Activated CD4-positive, alpha-beta memory T cell treated with anti-CD3 and anti-CD28 coated beads for 36 hours (primary cell): ENCODE measurements at regions not wholly inside any gene's neighbourhood (a gene's known extent, or its start where the extent isn't known, plus 50 kb on each side); places are given as distances from the start of the nearest gene placed in this dataset.

ENCODE experiments used
- CTCF ChIA-PET: fragments of 350-600 bp; sonication (Branson Sonifier 250); formaldehyde crosslinking; loops from one replicate; lab custom pipeline; 2021; ENCODE audit warnings: antibody characterized with exemption, inconsistent platforms; lab: Charles Lee
- POLR2A ChIA-PET: fragments of 350-600 bp; sonication (Branson Sonifier 250); formaldehyde crosslinking; loops from one replicate; lab custom pipeline; 2021; ENCODE audit warnings: antibody characterized with exemption; lab: Charles Lee
- DNase-seq: peaks from one replicate; pipeline ENCODE4 v3.0.0-alpha.2; 2020
- H3K27ac Mint-ChIP-seq: one replicate; pipeline ENCODE4 v1.8.0; 2021; ENCODE audit warnings: mixed read lengths
- H3K27me3 Mint-ChIP-seq: one replicate; pipeline ENCODE4 v1.8.0; 2021; ENCODE audit warnings: mixed read lengths
- H3K36me3 Mint-ChIP-seq: one replicate; pipeline ENCODE4 v1.8.0; 2021; ENCODE audit warnings: mixed read lengths
- H3K4me1 Mint-ChIP-seq: one replicate; pipeline ENCODE4 v1.8.0; 2021; ENCODE audit warnings: low read depth, mixed read lengths
- H3K4me3 Mint-ChIP-seq: one replicate; pipeline ENCODE4 v1.8.0; 2021; ENCODE audit warnings: mild to moderate bottlenecking, mixed read lengths
- H3K9me3 Mint-ChIP-seq: one replicate; pipeline ENCODE4 v1.8.0; 2021; ENCODE audit warnings: mixed read lengths
- intact Hi-C: fragments of 100-400 bp; cut with micrococcal nuclease; formaldehyde crosslinking; loops from one replicate; pipeline ENCODE4 v1.15.1; 2023

DNA sequence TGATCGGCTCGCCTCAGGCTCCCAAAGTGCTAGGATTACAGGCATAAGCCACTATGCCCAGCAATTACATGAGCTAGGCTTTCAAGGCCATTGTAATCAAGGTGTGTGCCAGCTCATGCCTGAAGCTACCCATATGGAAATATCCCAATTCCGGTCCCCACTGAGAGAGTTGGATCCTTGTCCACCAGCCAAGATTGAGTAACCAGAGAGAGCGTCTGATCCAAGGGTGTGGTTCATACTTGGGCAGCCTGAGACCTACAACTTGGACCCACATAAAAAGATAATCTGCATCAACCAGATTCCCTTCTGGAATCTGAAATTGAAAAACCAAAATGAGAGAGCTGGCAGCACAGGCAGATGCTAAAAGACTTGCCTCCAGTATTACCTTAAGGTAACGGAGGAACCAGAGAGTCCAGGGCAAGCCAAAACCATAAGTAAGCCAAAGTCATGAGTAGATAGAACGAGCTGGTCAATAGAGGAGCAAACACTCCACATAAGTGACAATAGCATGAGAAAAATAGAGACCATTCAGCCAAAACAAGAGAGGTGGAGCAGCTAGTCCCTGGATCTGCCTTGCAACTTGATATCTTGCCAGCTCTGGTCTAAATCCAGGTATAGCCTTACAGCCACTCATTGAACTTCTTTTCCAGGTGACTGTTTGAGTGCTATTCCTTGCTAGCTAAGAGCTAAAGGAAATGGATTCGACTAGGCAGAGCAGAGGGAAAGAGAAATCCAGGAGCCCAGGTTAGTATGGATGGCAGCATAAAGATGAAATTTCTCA, 63.8 kb upstream of the ATP1A1 start:
- H3K4me1 Mint-ChIP-seq, result peaks cover 7% of the 10 kb centered on the region
- POLR2A ChIA-PET, result no interaction called here
- CTCF ChIA-PET, result no interaction called here

DNA sequence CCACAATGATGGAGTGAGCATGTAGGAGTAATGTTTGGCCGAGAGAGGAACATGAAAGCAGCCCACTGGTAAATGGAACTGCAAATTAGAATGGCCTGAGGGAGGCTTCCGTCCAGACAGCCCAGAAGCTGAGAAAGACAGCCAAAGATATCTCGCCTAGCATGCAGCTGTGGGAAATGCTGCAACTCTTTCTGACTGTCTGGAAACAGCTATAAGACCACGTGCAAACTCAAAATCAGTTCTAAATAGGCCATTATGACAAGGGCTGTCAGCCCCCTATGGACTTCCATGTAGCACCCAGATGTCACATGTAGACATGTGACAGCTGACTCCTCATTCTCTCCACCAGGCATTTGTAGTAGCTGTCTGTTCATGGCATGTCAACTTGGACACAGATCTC, 62.9 kb upstream of the ATP1A1 start:
- POLR2A ChIA-PET, result no interaction called here
- intact Hi-C loops, result no loop called here
- no peaks in the 10 kb centered on the region for H3K9me3 Mint-ChIP-seq

More for the DNA sequence above, 63.8 kb upstream of the ATP1A1 start:
- intact Hi-C loops, result no loop called here
- H3K9me3 Mint-ChIP-seq, result no peaks in the 10 kb centered on the region
- DNase-seq, result no peak
- H3K36me3 Mint-ChIP-seq, result no peaks in the 10 kb centered on the region
- no peak overlapping the region for H3K27ac Mint-ChIP-seq
- H3K27me3 Mint-ChIP-seq, result no peaks in the 10 kb centered on the region
- H3K4me3 Mint-ChIP-seq, result no peak overlapping the region

DNA sequence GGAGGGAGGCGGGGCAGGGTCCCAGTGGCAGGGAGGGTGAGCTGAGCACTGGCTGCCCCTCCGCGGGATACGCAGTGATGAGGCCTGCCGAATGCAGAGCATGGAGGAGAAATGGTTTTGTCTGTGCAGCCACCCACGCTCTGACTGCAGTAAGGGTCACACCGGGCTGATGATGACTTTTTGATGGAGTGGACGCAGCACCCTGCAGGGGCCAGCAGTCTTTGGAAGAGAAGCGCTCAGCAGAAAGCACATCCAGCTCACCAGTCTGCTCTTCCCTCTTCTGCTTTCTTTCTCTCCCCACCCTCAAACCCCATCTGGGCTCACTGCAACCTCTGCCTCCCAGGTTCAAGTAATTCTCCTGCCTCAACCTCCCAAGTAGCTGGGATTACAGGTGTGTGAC, 61.9 kb upstream of the ATP1A1 start:
- intact Hi-C loops, result no loop called here
- peaks cover 7% of the 10 kb centered on the region for H3K4me1 Mint-ChIP-seq
- H3K27me3 Mint-ChIP-seq, result no peaks in the 10 kb centered on the region
- no peak for DNase-seq
- no peaks in the 10 kb centered on the region for H3K36me3 Mint-ChIP-seq
- no peaks in the 10 kb centered on the region for H3K9me3 Mint-ChIP-seq
- H3K27ac Mint-ChIP-seq, result no peak overlapping the region
- POLR2A ChIA-PET, result no interaction called here
- CTCF ChIA-PET, result interaction anchor here (0.9 kb wide), 1 partner anchor 172 kb away, joined by 3 read pairs; no protein-coding TSS in a partner anchor
- no peak overlapping the region for H3K4me3 Mint-ChIP-seq

More for the DNA sequence above, 62.9 kb upstream of the ATP1A1 start:
- no peak for DNase-seq
- H3K27me3 Mint-ChIP-seq, result no peaks in the 10 kb centered on the region
- H3K36me3 Mint-ChIP-seq, result no peaks in the 10 kb centered on the region
- CTCF ChIA-PET, result no interaction called here
- H3K27ac Mint-ChIP-seq, result no peak overlapping the region
- H3K4me3 Mint-ChIP-seq, result no peak overlapping the region
- peaks cover 7% of the 10 kb centered on the region for H3K4me1 Mint-ChIP-seq

DNA sequence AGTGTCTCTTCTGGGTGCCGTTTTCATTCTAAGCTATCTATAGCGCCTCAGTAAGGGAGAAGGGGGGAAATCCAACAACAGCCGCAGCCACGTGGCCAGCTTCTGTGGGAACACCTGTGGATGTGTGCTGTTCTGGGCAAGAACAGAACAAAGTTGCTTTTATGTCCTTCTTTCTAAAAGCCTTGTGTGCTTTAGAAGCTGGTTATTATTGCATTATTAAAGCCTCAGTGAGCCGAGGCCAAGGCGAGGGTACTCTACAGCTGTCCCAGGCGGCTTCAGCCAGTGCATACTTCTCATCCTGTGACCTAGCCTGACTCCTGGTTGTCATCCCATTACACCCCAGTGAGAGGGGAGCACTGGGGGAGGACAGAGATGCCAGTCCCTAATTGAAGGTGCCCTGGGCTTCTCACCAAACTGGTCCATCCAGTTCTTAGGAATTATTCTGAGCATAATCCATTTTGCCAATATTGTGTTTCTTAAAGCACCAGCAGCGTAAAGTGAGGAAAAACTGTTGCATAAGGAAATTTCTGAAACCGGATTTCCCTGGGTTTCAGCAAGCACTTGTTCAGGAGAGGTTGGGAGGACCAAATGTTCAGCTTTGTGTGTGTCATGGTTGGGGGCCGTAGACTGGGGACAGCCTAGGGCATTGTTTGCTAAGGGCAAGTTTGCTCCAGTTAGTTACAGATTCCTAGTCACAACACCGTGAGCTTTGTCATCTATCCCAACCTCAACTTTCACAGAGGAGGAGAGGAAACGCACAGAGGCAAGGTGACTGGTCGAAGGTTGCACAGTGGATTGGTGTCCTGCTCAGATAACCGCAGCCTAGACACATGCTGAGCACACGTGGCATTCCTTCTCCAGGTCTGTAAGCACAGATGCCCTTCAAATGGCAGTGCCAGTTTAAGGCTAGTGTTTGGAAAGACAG, 61.0 kb upstream of the ATP1A1 start:
- no peaks in the 10 kb centered on the region for H3K27me3 Mint-ChIP-seq
- DNase-seq, result no peak
- peaks cover 10% of the 10 kb centered on the region for H3K4me1 Mint-ChIP-seq
- intact Hi-C loops, result no loop called here
- H3K36me3 Mint-ChIP-seq, result no peaks in the 10 kb centered on the region
- CTCF ChIA-PET, result no interaction called here
- H3K9me3 Mint-ChIP-seq, result no peaks in the 10 kb centered on the region
- no peak overlapping the region for H3K4me3 Mint-ChIP-seq
- POLR2A ChIA-PET, result no interaction called here
- H3K27ac Mint-ChIP-seq, result no peak overlapping the region

DNA sequence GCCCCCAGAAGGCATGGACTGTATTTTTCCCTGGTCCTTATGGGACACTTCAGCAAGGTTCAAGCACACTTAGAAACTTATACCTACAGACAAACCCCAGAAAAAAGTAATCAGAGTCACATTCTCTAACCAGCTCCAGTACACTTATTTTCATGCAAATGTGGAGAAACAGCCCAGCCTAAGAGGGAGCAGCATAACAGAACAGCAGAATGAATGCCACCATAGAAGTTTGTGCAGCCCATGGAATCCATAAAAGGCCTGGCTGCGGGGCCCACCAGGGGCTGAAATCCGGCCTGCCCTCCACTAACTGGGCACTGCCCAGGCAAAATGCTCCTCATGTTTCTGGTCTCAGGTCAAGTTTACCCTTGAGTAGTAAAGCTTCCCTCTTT, 60.4 kb upstream of the ATP1A1 start:
- CTCF ChIA-PET, result no interaction called here

DNA sequence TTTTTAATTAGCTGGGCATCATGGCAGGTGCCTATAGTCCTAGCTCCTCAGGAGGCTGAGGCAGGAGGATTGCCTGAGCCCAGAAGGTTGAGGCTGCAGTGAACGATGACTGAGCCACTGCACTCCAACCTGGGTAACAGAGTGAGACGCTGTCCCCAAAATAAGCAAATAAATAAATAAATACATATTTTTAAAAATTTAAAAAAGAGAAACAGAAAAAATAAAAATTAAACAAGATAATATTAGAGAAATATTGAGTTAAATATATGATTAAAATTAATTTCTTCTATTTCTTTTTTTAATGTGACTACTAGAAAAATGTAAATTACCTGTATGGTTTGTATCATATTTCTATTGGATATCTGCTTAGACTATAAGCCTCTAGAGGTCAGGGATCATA, 59.3 kb upstream of the ATP1A1 start:
- intact Hi-C loops, result no loop called here
- no peak overlapping the region for H3K4me3 Mint-ChIP-seq
- ChIA-PET POLR2A (no interaction called here), CTCF (no interaction called here)
- H3K36me3 Mint-ChIP-seq, result no peaks in the 10 kb centered on the region
- H3K9me3 Mint-ChIP-seq, result no peaks in the 10 kb centered on the region
- H3K27ac Mint-ChIP-seq, result no peak overlapping the region
- peaks cover 14% of the 10 kb centered on the region for H3K4me1 Mint-ChIP-seq
- DNase-seq, result no peak
- no peaks in the 10 kb centered on the region for H3K27me3 Mint-ChIP-seq

More for the DNA sequence above, 60.4 kb upstream of the ATP1A1 start:
- H3K4me3 Mint-ChIP-seq, result no peak overlapping the region
- H3K4me1 Mint-ChIP-seq, result peaks cover 14% of the 10 kb centered on the region
- POLR2A ChIA-PET, result no interaction called here
- H3K27ac Mint-ChIP-seq, result no peak overlapping the region
- H3K9me3 Mint-ChIP-seq, result no peaks in the 10 kb centered on the region
- DNase-seq, result no peak
- H3K36me3 Mint-ChIP-seq, result no peaks in the 10 kb centered on the region
- H3K27me3 Mint-ChIP-seq, result no peaks in the 10 kb centered on the region
- intact Hi-C loops, result no loop called here

DNA sequence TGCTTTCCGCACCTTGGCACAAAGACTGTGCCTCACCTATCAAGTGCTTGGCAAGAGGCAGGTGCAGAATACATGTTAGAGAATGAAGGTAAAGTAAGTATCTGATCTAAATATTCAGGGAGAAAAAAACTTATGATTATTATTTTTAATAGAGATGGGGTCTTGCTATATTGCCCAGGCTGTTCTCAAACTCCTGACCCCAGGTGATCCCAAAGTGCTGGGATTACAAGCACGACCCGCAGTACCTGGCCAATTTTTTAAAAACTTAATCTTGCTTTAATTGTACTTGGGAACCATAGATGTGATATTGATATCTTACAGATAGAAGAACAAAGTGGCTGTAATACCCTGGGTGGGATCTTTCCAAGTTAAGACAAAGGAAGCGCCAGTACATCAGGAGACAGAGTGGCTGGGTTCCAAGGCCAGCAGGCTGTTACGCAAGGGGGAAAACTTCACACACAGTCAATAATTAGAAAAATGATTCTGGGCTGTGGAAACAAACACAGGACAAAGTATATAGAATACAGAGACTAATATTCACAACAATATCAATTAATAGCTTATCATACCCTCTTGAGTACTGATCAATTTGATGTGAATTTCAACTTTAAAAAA, 58.6 kb upstream of the ATP1A1 start:
- no peaks in the 10 kb centered on the region for H3K27me3 Mint-ChIP-seq
- peaks cover 14% of the 10 kb centered on the region for H3K4me1 Mint-ChIP-seq
- ChIA-PET CTCF (no interaction called here), POLR2A (no interaction called here)
- no peaks in the 10 kb centered on the region for H3K9me3 Mint-ChIP-seq
- intact Hi-C loops, result no loop called here
- H3K27ac Mint-ChIP-seq, result no peak overlapping the region
- no peaks in the 10 kb centered on the region for H3K36me3 Mint-ChIP-seq
- H3K4me3 Mint-ChIP-seq, result no peak overlapping the region
- no peak for DNase-seq

DNA sequence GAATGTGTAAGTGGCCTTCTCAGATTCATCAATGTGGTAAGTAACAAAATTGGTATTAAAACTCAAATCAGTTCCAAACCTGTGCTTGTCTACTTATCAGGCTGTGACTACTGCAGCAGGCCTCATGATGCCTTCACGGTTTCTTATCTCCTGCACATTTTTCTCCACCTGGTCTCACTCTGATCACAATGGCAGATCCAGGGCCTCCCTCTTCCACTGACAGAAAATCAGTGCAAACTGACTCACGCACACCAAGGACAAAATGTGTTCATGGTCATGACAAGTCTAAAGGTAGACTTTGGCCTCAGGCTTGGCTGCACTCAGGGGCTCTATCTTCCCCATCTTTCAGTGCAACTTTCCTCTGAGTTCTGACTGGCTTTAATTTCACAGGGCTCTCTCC, 56.7 kb upstream of the ATP1A1 start:
- H3K36me3 Mint-ChIP-seq, result no peaks in the 10 kb centered on the region
- no peaks in the 10 kb centered on the region for H3K27me3 Mint-ChIP-seq
- H3K4me3 Mint-ChIP-seq, result no peak overlapping the region
- peaks cover 15% of the 10 kb centered on the region for H3K4me1 Mint-ChIP-seq
- DNase-seq, result no peak
- no peaks in the 10 kb centered on the region for H3K9me3 Mint-ChIP-seq
- ChIA-PET POLR2A (no interaction called here), CTCF (interaction anchor here (0.8 to 1.5 kb wide), 2 partner anchors 31 to 178 kb away, joined by 3 read pairs; no protein-coding TSS in a partner anchor)
- intact Hi-C loops, result no loop called here
- no peak overlapping the region for H3K27ac Mint-ChIP-seq

DNA sequence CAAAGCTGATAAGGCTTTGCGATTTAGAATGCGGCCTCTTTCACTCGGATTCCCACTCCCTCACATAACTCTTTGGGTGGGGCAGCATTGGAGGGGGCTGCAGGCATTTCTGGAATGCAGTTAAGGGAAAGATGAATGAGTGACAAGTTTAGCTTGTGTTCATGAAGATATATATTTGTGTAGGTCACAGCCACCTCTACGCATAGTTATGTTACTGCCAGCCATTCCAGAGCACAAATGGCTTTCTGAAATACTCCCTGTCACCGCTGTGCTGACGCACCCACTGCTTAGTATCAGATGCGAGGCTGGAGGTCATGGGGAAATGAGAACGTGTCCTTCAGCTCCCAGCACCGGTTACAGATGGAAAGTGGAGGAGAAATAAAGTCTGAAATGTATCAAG, 54.1 kb upstream of the ATP1A1 start:
- no peaks in the 10 kb centered on the region for H3K36me3 Mint-ChIP-seq
- H3K27ac Mint-ChIP-seq, result no peak overlapping the region
- ChIA-PET CTCF (no interaction called here), POLR2A (no interaction called here)
- intact Hi-C loops, result no loop called here
- DNase-seq, result no peak
- H3K9me3 Mint-ChIP-seq, result no peaks in the 10 kb centered on the region
- no peaks in the 10 kb centered on the region for H3K27me3 Mint-ChIP-seq
- peaks cover 33% of the 10 kb centered on the region for H3K4me1 Mint-ChIP-seq
- no peak overlapping the region for H3K4me3 Mint-ChIP-seq

DNA sequence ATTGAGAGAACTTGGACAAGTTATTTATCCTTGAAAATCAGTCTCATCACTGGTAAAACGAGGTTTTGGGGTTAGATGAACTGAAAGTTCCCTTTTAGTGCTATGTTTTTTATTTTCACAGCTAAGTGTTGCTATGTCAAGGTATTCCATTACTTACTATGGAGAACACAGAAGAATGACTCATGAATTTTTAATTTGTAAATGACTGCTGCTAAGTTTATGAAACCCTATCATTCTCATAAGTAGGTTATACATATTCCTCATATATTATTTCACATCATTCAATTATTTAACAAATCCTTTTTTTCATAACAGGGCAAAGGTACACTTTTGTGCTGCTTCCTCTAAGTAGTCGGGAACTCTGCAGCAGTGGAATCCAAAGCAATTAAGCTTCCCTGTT, 52.2 kb upstream of the ATP1A1 start:
- H3K27me3 Mint-ChIP-seq, result no peaks in the 10 kb centered on the region
- intact Hi-C loops, result loop anchor here (5.0 kb wide), 1 partner anchor 69 kb away; no protein-coding TSS in a partner anchor
- no peaks in the 10 kb centered on the region for H3K9me3 Mint-ChIP-seq
- H3K4me1 Mint-ChIP-seq, result peaks cover 49% of the 10 kb centered on the region
- H3K27ac Mint-ChIP-seq, result no peak overlapping the region
- no peaks in the 10 kb centered on the region for H3K36me3 Mint-ChIP-seq
- no peak overlapping the region for H3K4me3 Mint-ChIP-seq
- no peak for DNase-seq
- ChIA-PET CTCF (interaction anchor here (1.2 kb wide), 1 partner anchor 178 kb away, joined by 4 read pairs; no protein-coding TSS in a partner anchor), POLR2A (interaction anchor here (0.6 kb wide), 1 partner anchor 62 kb away, joined by 4 read pairs; no protein-coding TSS in a partner anchor)

DNA sequence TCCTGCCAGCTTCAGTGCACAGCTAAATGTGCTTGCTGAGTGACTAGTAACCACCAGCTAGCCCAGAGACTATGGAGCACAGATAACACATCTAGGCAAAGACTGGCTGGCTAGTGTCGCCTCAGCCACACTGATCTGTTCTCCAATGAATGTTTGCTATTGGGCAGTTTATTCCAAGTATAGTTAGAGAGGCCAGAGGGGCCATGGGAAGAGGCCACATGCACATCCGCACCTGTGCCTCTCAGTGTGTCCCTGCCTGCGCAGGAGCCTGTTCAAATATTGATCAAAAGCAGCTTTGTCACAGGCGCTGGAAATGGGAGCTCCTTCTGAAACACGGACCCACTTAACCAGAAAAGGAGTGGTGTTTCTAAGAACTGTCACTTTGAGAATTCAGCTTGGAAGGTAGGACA, 51.3 kb upstream of the ATP1A1 start:
- no peaks in the 10 kb centered on the region for H3K27me3 Mint-ChIP-seq
- H3K27ac Mint-ChIP-seq, result no peak overlapping the region
- no peak overlapping the region for H3K4me3 Mint-ChIP-seq
- POLR2A ChIA-PET, result no interaction called here
- CTCF ChIA-PET, result interaction anchor here (1.0 to 1.4 kb wide), 3 partner anchors 53 to 177 kb away, joined by 3 to 5 read pairs (median 4); no protein-coding TSS in a partner anchor
- no peaks in the 10 kb centered on the region for H3K36me3 Mint-ChIP-seq
- no peak for DNase-seq
- H3K4me1 Mint-ChIP-seq, result peaks cover 56% of the 10 kb centered on the region
- H3K9me3 Mint-ChIP-seq, result no peaks in the 10 kb centered on the region
- intact Hi-C loops, result loop anchor here (2.0 to 5.0 kb wide), 2 partner anchors 55 to 69 kb away; no protein-coding TSS in a partner anchor
